ENCODE measurements at regions not wholly inside any gene's neighbourhood (a gene's known extent, or its start where the extent isn't known, plus 50 kb on each side); places are given as distances from the start of the nearest gene placed in this dataset.

DNA sequence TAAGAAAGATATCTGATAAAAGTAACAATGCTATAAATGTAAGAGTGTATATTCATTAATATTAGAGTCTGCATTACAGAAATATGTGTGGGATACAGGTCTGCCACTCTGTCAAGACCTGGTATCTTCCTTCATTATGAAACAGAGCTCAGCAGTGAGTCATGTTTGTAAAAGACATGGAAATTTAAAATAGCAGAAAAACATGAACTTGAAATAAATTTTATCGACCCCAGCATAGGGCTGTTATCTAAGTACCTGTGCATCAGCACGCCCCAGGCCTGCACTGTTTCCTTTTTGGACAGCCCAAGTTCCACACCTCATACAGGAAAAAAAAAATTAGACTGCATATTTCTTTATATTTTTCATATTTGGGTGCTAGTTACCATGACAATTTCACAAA, 58.0 kb upstream of the ZPBP start:
- POLR2A ChIA-PET = interaction anchor here (0.6 kb wide), 1 partner anchor 956 kb away, joined by 3 read pairs; no protein-coding TSS in a partner anchor
- H3K4me2 ChIP-seq (replicated peaks; ENCODE audit: low read depth, low read length, poor library complexity, severe bottlenecking) = no peak overlapping the region
- H3K27ac Mint-ChIP-seq = no peak overlapping the region

More for the DNA sequence above, 58.0 kb upstream of the ZPBP start:
- intact Hi-C loops (cut with micrococcal nuclease) = no loop called here
- Histone ChIP-seq H3K27me3 (replicated peaks in 1 of 4; ENCODE audit: control extremely low read depth in 1 of 4, control insufficient read depth in 3 of 4, insufficient read depth in 4 of 4, low read length in 3 of 4) (no peaks in the 10 kb centered on the region), H3K79me2 (ENCODE audit: control insufficient read depth, insufficient read depth, low read length) (no peaks in the 10 kb centered on the region), H3K4me3 (ENCODE audit: control extremely low read depth in 1 of 5, extremely low read depth in 1 of 5, insufficient read depth in 1 of 5, low read depth in 2 of 5, low read length in 4 of 5) (no peak overlapping the region), H2AFZ (ENCODE audit: insufficient read depth, low read depth, low read length, poor library complexity, severe bottlenecking) (no peak overlapping the region), H3K4me1 (ENCODE audit: control insufficient read depth in 2 of 2, insufficient read depth in 2 of 2, low read length in 2 of 2) (peaks cover 68 to 72% of the 10 kb centered on the region in 2 donors), H3K36me3 (replicated peaks in 1 of 2; ENCODE audit: control extremely low read depth in 1 of 2, control insufficient read depth in 1 of 2, extremely low read depth in 1 of 2, insufficient read depth in 2 of 2, low read length in 1 of 2) (no peaks in the 10 kb centered on the region), H4K20me1 (ENCODE audit: control insufficient read depth, insufficient read depth, low read length, poor library complexity, severe bottlenecking) (no peaks in the 10 kb centered on the region), H3K9me3 (ENCODE audit: control extremely low read depth in 1 of 3, control insufficient read depth in 2 of 3, insufficient read depth in 1 of 3, low read length in 2 of 3) (no peaks in the 10 kb centered on the region), H3K9ac (ENCODE audit: low read length) (no peak overlapping the region), H3K27ac (ENCODE audit: low read length in 2 of 2) (peak overlapping the region in 1 of 2 donors; percentile 89)
- WGBS (ENCODE audit: insufficient coverage) = no CpG with 5 or more reads among the region's 2 CpGs
- DNase-seq = no peak
- no peak for TF ChIP-seq EZH2 (IDR thresholded peaks at IDR 0.05; ENCODE audit: borderline replicate concordance, insufficient read depth, low read depth, low read length, poor library complexity, severe bottlenecking)
- no peak for TF ChIP-seq CTCF (IDR thresholded peaks at IDR 0.05)
- Mint-ChIP-seq H3K4me1 (peaks cover 80% of the 10 kb centered on the region), H3K4me3 (no peak overlapping the region), H3K27me3 (no peaks in the 10 kb centered on the region), H3K9me3 (ENCODE audit: insufficient read depth) (peaks cover 2% of the 10 kb centered on the region)
- CTCF ChIA-PET = interaction anchor here (2.8 kb wide), 1 partner anchor 8 kb away, joined by 9 read pairs; no protein-coding TSS in a partner anchor
- ATAC-seq (ENCODE audit: low read depth) = no peak

Measured in B cell (primary cell).